ENCODE measurements at regions not wholly inside any gene's neighbourhood (a gene's known extent, or its start where the extent isn't known, plus 50 kb on each side); places are given as distances from the start of the nearest gene placed in this dataset.

- Histone ChIP-seq H3K9me3 (ENCODE audit: control insufficient read depth, insufficient read depth, low read length) (no peaks in the 10 kb centered on the region), H3K9ac (ENCODE audit: low read depth, low read length) (no peak overlapping the region), H3K36me3 (ENCODE audit: insufficient read depth, low read length) (no peaks in the 10 kb centered on the region), H3K4me1 (ENCODE audit: insufficient read depth, low read length) (peaks cover 5% of the 10 kb centered on the region; the same call in 1 of the 2 replicates)
These were observed 275.0 kb upstream of the SESN3 start for GRCh38 chr11:95505927-95506426.

GRCh38 chr11:95503047-95503446 lies 272.0 kb upstream of the SESN3 start:
- Histone ChIP-seq H3K9me3 (ENCODE audit: control insufficient read depth, insufficient read depth, low read length) (no peaks in the 10 kb centered on the region), H3K9ac (ENCODE audit: low read depth, low read length) (no peak overlapping the region), H3K36me3 (ENCODE audit: insufficient read depth, low read length) (no peaks in the 10 kb centered on the region), H3K4me1 (ENCODE audit: insufficient read depth, low read length) (peaks cover 8% of the 10 kb centered on the region)

GRCh38 chr11:95502522-95502921 lies 271.5 kb upstream of the SESN3 start:
- Histone ChIP-seq H3K9me3 (ENCODE audit: control insufficient read depth, insufficient read depth, low read length) (no peaks in the 10 kb centered on the region), H3K36me3 (ENCODE audit: insufficient read depth, low read length) (no peaks in the 10 kb centered on the region), H3K4me1 (ENCODE audit: insufficient read depth, low read length) (peaks cover 8% of the 10 kb centered on the region), H3K9ac (ENCODE audit: low read depth, low read length) (no peak overlapping the region)

GRCh38 chr11:95501761-95502266 lies 270.8 kb upstream of the SESN3 start:
- Histone ChIP-seq H3K4me1 (ENCODE audit: insufficient read depth, low read length) (peaks cover 8% of the 10 kb centered on the region), H3K9me3 (ENCODE audit: control insufficient read depth, insufficient read depth, low read length) (no peaks in the 10 kb centered on the region), H3K36me3 (ENCODE audit: insufficient read depth, low read length) (no peaks in the 10 kb centered on the region), H3K9ac (ENCODE audit: low read depth, low read length) (no peak overlapping the region)

GRCh38 chr11:95500466-95500865 lies 269.5 kb upstream of the SESN3 start:
- Histone ChIP-seq H3K36me3 (ENCODE audit: insufficient read depth, low read length) (no peaks in the 10 kb centered on the region), H3K4me1 (ENCODE audit: insufficient read depth, low read length) (peaks cover 8% of the 10 kb centered on the region), H3K9ac (ENCODE audit: low read depth, low read length) (no peak overlapping the region)

GRCh38 chr11:95499516-95500135 lies 268.6 kb upstream of the SESN3 start:
- no peaks in the 10 kb centered on the region for H3K36me3 ChIP-seq (ENCODE audit: insufficient read depth, low read length)
- peaks cover 8% of the 10 kb centered on the region for H3K4me1 ChIP-seq (ENCODE audit: insufficient read depth, low read length)
- no peaks in the 10 kb centered on the region for H3K9me3 ChIP-seq (ENCODE audit: control insufficient read depth, insufficient read depth, low read length)
- no peak overlapping the region for H3K9ac ChIP-seq (ENCODE audit: low read depth, low read length)

More at GRCh38 chr11:95500466-95500865, 269.5 kb upstream of the SESN3 start:
- no peaks in the 10 kb centered on the region for H3K9me3 ChIP-seq (ENCODE audit: control insufficient read depth, insufficient read depth, low read length)

GRCh38 chr11:95498722-95499425 lies 267.9 kb upstream of the SESN3 start:
- H3K9me3 ChIP-seq (ENCODE audit: control insufficient read depth, insufficient read depth, low read length) = no peaks in the 10 kb centered on the region
- no peaks in the 10 kb centered on the region for H3K36me3 ChIP-seq (ENCODE audit: insufficient read depth, low read length)
- H3K9ac ChIP-seq (ENCODE audit: low read depth, low read length) = no peak overlapping the region
- peaks cover 8% of the 10 kb centered on the region for H3K4me1 ChIP-seq (ENCODE audit: insufficient read depth, low read length)

GRCh38 chr11:95496901-95497300 lies 265.9 kb upstream of the SESN3 start:
- no peaks in the 10 kb centered on the region for H3K36me3 ChIP-seq (ENCODE audit: insufficient read depth, low read length)
- no peak overlapping the region for H3K9ac ChIP-seq (ENCODE audit: low read depth, low read length)
- H3K9me3 ChIP-seq (ENCODE audit: control insufficient read depth, insufficient read depth, low read length) = no peaks in the 10 kb centered on the region
- peaks cover 8% of the 10 kb centered on the region for H3K4me1 ChIP-seq (ENCODE audit: insufficient read depth, low read length)

- H3K9ac ChIP-seq (ENCODE audit: low read depth, low read length) = no peak overlapping the region
- no peaks in the 10 kb centered on the region for H3K9me3 ChIP-seq (ENCODE audit: control insufficient read depth, insufficient read depth, low read length)
- peaks cover 8% of the 10 kb centered on the region for H3K4me1 ChIP-seq (ENCODE audit: insufficient read depth, low read length)
- no peaks in the 10 kb centered on the region for H3K36me3 ChIP-seq (ENCODE audit: insufficient read depth, low read length)
These were observed 264.7 kb upstream of the SESN3 start for GRCh38 chr11:95495706-95496105.

GRCh38 chr11:95494856-95495255 lies 263.9 kb upstream of the SESN3 start:
- no peaks in the 10 kb centered on the region for H3K9me3 ChIP-seq (ENCODE audit: control insufficient read depth, insufficient read depth, low read length)
- H3K4me1 ChIP-seq (ENCODE audit: insufficient read depth, low read length) = peaks cover 7% of the 10 kb centered on the region
- H3K9ac ChIP-seq (ENCODE audit: low read depth, low read length) = no peak overlapping the region
- no peaks in the 10 kb centered on the region for H3K36me3 ChIP-seq (ENCODE audit: insufficient read depth, low read length)

GRCh38 chr11:95494167-95494566 lies 263.2 kb upstream of the SESN3 start:
- Histone ChIP-seq H3K36me3 (ENCODE audit: insufficient read depth, low read length) (no peaks in the 10 kb centered on the region), H3K9ac (ENCODE audit: low read depth, low read length) (no peak overlapping the region), H3K4me1 (ENCODE audit: insufficient read depth, low read length) (peaks cover under 1% of the 10 kb centered on the region), H3K9me3 (ENCODE audit: control insufficient read depth, insufficient read depth, low read length) (no peaks in the 10 kb centered on the region)

- H3K36me3 ChIP-seq (ENCODE audit: insufficient read depth, low read length) = no peaks in the 10 kb centered on the region
- no peak overlapping the region for H3K9ac ChIP-seq (ENCODE audit: low read depth, low read length)
- H3K4me1 ChIP-seq (ENCODE audit: insufficient read depth, low read length) = peaks cover 7% of the 10 kb centered on the region
- no peaks in the 10 kb centered on the region for H3K9me3 ChIP-seq (ENCODE audit: control insufficient read depth, insufficient read depth, low read length)
These were observed 259.6 kb upstream of the SESN3 start for GRCh38 chr11:95490625-95491024.

- Histone ChIP-seq H3K9ac (ENCODE audit: low read depth, low read length) (no peak overlapping the region), H3K4me1 (ENCODE audit: insufficient read depth, low read length) (peaks cover 7% of the 10 kb centered on the region)
These were observed 256.9 kb upstream of the SESN3 start for GRCh38 chr11:95487938-95488337.

GRCh38 chr11:95487391-95487790 lies 256.4 kb upstream of the SESN3 start:
- H3K9ac ChIP-seq (ENCODE audit: low read depth, low read length) = no peak overlapping the region
- H3K4me1 ChIP-seq (ENCODE audit: insufficient read depth, low read length) = peaks cover 7% of the 10 kb centered on the region
- H3K36me3 ChIP-seq (ENCODE audit: insufficient read depth, low read length) = no peaks in the 10 kb centered on the region
- H3K9me3 ChIP-seq (ENCODE audit: control insufficient read depth, insufficient read depth, low read length) = no peaks in the 10 kb centered on the region

More at GRCh38 chr11:95487938-95488337, 256.9 kb upstream of the SESN3 start:
- Histone ChIP-seq H3K9me3 (ENCODE audit: control insufficient read depth, insufficient read depth, low read length) (no peaks in the 10 kb centered on the region), H3K36me3 (ENCODE audit: insufficient read depth, low read length) (no peaks in the 10 kb centered on the region)

- H3K4me1 ChIP-seq (ENCODE audit: insufficient read depth, low read length) = peaks cover 7% of the 10 kb centered on the region
- no peak overlapping the region for H3K9ac ChIP-seq (ENCODE audit: low read depth, low read length)
- no peaks in the 10 kb centered on the region for H3K9me3 ChIP-seq (ENCODE audit: control insufficient read depth, insufficient read depth, low read length)
- no peaks in the 10 kb centered on the region for H3K36me3 ChIP-seq (ENCODE audit: insufficient read depth, low read length)
These were observed 256.0 kb upstream of the SESN3 start for GRCh38 chr11:95486979-95487378.

Data from ES-I3 (cell line).